Stimulated activated CD4-positive, alpha-beta T cell treated with anti-CD3 and anti-CD28 coated beads, Interleukin-4, amount 100 ng/mL, for 4 hours (primary cell): ENCODE measurements at regions not wholly inside any gene's neighbourhood (a gene's known extent, or its start where the extent isn't known, plus 50 kb on each side); places are given as distances from the start of the nearest gene placed in this dataset.
"Not testable (repeated sequence)": the region's sequence is repeated elsewhere in the genome, so short reads cannot be mapped to it uniquely, and the experiment has no call there.

Source experiments
- DNase-seq, 2 experiments: peaks; one replicate each; pipeline ENCODE4 v3.0.0-alpha.2; 2020

DNA sequence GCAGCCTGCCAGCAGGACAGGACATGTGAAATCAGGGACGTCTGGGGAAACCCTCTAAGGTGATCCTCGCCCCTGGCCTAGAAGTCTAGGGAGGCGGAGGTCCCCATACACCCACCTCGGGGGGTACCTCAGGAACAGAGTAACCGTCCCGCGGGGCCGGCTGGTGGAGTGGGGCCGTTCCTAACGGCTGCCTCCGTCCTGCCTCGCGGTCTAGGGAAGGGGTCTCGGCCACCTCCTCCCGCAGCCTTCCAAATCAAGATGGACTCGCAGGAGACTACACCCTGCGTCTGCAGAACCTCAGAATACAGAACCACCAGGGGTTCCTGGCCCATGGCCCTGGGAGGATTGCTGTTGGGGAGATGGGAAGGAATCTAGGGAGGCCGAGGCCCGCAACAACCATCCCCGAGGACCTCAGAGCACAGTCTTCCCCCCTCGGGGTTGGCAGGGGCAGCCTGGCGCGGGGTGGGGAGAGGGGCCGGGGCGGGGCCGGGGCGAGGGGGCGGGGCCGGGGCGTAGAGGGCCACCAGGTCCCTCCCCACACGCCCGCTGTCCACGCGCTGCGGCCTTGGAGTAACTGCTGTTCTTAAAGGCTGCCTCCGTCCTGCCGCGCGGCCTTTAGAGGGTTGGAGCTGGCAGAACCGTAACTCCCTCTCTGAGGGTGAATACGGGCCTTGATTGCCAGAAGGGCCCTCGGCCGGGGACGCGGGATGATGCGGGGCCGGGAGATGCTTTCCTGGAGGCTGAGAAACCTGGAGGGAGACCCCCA is 89.0 kb upstream of the MLN start:
- DNase-seq: no peak

DNA sequence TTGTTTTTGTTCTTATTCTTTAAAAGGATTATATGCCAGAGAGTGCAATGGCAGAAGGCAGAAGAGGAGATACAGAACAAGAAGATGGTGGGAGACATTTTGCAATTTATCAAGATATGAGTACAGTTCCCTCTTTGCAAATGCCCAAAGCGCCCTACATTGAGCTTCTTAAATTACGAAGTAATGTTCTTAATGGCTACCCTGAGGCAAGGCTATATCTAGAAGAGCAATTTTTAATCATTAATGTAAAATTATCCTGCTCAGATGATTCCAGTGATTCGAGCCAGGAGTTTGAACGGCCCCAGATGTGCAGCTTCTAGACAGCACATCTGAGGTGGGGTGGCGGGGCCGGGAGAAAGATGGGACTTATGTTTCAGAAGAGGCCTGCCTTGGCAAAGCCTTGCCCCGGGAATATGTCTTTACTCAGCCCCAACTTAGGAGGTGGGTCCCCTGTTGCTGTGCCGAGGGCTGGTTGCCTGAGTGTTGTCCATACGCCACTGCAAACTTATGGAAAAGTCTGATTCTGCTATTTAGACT is 84.9 kb upstream of the MLN start:
- no peak for DNase-seq

DNA sequence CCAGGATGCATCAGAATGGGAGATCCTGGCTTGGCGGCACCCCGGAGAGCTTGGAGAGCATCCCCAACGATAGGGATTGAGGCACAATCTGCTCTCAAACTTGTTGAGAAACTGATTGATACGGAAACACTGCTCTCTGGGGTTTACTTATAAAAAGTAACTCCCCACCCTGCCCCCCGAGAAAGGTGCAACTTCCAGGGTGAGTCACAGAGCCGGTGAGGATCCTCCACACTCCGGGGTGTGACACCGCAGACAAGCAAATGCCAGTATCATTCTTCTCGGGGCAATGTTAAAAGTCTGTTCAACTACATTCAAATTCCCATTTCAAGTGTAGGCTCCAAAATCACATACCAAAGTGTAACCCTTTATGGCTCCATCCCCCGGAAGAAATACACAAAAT is 84.4 kb upstream of the MLN start:
- no peak for DNase-seq

DNA sequence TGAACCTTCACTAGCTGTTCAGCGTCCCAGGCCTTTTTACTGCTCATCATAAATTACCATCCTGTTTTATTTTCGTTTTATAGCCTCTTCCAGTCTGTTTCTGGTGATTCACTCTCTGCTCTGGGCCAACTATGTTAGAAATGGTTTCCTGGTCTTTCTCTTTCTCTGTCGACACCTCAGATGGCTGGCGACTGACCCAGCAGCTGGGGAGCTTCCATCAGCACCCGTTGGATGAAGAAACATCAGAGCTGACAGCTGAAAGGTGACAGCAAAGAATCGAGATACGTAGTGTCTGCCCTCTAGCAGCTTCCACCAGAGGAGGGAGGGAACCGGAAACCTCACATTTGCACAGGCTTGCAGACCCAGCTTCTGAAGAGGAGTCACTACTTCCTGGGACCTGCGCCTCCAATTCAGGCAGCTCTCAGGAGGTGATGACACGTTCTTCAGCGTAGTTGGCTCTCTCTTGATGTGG is 82.9 kb upstream of the MLN start:
- DNase-seq: peak in 1 of 2 experiments; percentile 36

DNA sequence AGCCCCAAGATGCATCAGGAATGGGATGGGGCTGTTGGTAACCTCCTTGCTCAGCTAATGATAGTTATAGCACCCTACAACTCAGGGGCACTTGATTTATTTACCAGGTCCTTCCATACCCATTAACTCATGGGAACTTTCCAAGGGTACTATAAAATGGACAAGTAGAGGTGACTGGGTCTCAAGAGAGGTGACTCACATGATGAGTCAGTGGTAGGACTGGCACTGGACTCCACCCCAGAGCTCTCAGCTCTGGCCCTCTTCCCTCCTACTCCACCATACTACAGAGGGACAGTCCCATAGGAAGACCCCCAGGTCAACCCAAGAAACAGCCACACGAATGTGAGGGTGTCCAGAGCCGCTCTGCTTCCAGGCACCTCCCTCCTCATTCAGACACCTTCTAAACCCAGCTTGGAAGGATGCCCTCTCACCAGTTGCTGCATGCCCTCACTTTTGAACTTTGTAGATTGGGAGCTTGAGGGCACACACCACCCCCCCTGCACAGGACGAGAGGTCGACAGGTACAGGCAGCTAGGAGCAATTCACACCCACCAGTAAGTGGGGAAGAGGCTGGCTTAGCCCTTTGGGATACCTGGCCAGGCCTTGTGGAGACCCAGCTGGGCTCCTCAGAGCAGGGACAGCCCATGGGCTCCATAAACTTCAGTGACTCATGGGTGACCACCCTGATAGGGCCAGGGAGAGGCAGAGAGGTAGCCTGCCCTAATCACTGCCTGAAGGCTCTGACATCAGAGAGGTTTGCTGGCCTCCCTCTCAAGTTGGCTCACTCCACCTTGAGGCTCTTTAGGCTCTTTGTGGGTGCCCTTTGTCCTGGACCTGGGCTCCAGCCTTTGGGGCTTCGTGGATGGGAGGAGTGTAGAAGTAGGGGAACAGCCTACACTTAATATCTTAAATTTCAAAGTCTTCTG is 81.6 kb upstream of the MLN start:
- DNase-seq: no peak

DNA sequence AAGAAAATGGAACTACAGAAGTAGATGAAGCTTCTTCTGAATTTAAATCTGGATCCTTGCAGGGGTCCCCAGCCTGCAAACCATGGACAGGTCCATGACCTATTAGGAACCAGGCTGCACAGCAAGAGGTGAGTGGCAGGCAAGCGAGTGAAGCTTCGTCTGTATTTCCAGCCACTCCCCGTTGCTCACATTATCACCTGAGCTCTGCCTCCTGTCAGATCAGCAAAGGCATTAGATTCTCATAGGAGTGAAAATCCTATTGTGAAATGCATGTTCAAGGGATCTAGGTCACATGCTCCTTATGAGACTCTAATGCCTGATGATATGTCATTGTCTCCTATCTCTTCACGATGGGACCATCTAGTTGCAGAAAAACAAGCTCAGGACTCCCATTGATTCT is 79.8 kb upstream of the MLN start:
- DNase-seq: not testable (repeated sequence)

DNA sequence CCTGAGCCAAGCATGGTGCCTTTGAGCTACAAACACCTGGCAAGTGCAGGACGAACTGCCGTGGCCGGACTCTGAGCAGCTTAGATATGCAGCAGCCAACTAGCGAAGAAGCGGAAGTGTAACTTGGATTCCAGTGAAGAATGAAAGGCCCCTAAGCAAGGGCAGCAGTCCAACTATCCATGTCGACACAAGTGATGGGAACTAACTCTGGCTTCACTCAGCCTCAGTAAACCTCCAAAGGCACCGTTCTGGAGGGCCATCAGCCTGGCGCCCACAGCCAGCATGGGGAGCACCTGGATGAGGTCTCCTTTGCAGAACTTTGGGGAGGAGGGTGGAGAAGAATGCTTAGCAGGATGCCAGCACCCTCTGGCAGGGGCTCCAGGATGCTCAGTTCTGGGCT is 78.4 kb upstream of the MLN start:
- DNase-seq: no peak

DNA sequence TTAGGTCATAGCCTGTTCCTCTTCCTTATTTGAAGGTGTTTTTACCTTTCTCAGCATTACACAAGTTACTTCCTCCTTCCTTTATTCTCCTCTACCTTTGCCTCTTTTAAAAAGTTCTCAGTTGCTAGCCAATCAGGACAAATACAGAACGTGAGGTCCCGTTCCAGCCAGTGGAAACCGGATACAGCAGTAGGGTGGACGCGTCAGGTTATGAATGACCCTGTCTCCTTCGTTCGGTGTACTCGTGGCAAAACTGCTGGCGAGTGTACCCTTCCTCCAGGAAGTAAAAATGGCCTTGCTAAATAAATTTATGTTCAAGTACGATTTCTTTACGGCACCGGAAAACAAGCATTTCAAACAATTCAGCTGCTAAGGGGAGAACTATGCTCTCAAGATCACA is 77.0 kb upstream of the MLN start:
- DNase-seq: no peak

DNA sequence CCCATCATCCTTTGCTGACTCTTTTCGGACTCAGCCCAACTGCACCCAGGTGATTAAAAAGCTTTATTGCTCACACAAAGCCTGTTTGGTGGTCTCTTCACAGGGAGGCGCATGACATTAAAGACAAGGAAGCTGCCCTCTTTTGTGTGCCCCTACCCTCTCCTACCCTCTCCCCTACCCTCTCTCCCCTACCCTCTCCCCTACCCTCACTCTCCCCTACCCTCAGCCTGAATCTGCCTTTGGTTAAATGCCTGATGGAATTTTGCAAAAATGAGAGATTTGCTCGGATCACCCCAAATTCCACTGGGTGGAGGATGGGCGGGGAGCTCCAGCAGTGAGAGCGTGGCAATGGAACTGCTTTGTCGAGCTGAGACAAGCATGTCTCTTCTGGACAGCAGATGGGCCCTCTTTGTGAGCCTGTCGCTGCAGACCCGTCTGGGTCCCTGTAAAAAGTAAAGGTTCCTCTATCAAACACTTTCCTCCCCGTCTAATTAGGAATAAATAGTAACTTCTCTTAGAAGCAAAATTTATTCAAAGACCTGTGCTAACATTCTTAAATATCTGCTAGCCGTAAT is 76.4 kb upstream of the MLN start:
- no peak for DNase-seq

DNA sequence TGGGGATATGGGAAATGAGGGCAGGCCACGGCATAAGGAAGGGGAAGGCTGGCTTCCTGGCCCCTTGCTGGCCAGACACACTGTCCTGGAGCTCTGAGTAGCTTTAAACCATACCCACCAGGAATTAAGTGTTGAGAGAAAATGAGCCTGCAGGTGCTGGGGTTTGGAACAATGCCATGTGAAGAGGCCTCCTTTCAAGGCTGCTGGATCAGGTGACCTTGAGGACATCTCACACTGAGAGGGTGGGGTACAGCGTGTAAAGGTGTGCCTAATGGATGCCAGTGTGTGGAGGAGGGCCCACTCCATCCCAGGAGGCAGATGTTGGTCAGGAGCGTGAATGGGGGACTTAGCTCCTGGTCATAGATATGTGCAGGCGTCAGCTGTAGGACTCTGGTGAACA is 74.8 kb upstream of the MLN start:
- no peak for DNase-seq

DNA sequence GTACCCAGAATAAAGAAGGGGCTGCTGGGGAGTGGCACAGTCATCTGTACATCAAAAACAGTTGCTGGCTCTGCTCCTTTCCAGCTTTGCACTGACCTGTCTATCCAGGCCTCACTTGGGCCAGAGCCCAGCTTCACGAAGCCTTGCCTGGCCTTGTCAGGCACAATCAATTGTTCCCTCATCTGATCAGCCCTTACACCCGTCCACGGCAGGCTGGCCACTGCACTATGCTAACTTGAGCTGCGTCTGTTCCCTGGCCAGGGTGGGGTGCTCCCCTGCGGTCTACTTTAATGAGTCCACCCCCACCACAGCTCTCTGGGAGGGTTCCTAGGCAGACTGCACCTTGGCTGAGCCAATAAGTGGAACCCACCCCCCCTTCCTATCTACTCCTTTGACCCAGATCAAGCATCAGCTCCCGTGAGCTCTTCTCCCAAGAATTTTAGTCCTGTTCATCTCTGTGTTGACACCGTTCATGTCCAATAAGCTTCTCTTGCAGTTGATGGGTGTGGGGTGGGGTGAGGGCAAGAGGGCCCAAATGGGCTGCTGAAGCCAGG is 74.3 kb upstream of the MLN start:
- no peak for DNase-seq

DNA sequence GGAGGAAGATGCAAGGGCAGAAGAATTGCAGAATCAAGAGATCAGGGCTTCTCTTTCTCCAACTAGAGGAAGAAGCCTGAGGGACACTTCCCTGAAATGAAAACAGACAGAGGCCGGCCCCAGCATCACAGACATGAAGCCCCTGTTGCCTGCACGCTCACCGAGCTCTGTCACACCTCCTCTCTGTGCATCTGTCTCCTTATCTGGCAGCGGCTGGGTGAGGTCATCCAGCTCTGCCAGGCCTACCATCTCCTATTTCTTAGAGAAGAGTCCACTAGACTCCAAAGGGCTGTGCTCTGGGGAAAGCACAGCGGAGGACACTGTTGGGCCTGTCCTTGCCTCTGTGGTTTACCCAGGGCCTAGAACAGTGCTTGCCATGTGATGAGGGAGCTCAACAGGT is 71.9 kb upstream of the MLN start:
- DNase-seq: no peak

DNA sequence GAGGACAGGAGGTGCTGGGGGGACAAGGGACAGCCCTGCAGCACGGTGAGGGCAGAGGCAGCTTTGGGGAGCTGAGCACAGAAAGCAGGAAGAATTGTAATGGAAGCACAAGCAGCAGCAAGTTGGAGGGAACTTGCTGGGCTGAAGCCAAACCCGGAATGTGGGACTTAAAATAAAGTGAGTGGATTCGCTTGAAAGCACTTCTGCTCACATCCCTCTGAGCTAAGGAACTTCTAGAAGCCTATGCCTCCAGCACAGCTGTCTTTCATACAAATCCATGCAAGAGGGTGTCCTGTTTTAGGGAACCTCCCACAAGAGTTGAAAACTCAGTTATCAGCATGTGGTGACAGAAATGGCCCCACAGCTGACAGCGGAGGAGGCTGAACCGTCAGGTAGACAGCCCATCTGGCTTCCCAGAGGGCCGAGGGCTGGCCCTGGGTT is 71.4 kb upstream of the MLN start:
- no peak for DNase-seq

DNA sequence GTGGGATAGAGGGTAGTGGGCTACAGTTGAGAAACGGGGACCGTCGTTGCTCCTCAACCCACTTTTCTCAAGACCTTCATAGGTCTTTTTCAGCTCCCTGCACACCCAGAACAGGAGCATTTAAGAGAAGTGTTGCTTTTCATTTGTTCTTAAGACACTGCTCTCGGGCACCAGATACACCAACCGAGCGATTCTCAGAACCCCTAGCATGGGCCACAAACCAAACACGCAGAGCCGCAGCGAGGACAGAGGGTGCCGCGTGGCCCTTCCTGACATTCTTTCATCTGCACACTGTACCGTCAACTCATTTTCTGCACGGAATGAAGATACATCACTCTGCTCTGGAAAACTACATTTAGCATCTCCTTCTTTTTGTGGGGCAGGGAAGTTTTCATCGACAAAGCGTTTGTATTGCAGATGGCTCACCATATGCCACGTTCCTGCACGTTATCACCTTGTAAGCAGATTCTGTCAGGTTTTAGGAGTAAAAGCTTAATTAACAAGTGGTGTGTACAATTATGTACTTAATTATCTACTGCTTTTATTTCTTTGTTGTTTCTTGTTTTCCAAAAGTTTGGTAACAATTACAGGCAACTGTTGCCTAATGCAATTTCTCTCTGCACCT is 70.4 kb upstream of the MLN start:
- no peak for DNase-seq

DNA sequence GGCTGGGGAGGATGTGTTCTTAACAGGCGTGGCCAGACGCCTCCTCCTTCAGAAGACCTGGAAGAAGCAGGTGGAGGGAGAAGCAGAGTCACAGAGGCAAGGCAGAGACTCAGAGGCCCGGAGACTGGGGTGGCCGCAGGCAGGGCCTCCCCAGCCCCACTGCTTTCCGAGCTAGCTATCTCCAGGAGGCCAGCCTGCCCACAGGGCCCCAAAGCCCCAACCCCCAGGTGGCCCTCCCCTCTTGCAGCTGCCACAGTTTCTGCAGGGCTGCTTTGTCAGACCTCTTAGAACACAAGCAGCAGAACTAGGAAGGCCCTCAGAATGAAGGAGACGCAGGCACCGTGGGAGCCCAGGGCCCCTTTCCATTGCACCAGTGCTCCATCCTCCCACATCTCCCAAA is 69.0 kb upstream of the MLN start:
- no peak for DNase-seq

DNA sequence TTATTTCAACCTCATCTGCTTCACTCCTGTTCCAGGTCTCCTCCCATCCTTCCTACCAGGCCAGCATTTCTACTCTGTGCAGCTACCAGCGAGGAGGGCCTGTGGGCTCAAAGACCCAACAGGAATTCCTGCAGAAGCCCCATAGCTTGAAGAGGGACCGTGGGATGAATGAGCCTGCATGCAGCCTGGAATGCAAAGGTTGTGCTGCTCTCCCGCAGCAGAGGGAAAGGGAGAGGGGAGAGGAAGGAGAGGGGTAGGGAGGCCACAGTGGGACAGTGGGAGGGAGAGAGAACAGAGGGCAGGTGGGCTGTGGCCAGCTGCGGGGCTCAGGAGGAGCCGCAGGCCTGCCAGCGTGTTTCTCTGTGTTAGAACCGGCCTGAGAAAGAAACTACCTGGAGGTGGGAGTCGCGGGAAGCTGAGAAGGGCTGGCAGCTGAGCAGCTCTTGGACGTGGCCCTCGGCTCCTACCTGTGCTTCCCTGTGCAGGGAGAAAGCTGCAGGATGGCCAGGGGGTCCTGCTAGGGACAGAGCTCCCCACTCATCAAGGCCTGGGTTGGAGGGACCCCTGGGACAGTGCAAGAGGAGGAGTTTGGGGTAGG is 66.1 kb upstream of the MLN start:
- DNase-seq: no peak

DNA sequence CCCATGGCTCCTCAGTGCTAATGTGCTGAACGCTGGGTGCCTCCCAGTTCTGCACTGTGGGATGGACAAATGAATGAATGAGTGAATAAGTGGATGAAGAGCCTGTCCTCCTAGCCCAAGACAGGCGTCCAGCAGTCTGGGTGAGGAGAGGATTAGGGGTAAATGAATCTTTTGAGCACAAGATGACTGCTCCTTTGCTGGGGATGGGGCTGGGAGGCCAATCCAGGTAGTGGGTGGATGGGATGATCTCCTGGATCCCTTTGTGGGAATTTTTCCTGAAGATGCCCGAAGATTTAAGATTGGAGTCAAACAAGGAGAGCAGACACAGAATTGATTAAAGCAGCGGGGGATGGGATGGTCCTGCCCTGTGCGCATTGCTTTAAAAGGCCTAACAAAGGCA is 65.3 kb upstream of the MLN start:
- DNase-seq: no peak

DNA sequence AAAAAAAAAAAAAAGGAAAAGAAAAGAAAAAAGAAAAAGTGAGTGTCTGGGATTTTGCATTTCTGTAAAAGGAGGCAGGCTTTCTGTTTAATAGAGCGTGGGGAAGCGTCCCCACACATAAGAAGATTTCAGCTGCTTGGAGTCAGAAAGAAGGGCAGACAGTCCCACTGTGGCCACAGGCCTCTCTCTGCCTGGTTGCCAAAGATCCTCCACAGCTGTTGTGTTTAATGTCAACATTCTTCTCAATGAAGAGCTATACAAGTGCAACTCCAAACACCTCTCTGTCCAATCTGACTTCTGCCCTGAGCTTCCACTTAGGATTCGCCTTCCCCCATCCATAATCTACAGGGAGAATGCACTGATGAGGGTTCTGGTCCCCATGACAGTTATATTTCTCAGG is 64.3 kb upstream of the MLN start:
- DNase-seq: no peak

DNA sequence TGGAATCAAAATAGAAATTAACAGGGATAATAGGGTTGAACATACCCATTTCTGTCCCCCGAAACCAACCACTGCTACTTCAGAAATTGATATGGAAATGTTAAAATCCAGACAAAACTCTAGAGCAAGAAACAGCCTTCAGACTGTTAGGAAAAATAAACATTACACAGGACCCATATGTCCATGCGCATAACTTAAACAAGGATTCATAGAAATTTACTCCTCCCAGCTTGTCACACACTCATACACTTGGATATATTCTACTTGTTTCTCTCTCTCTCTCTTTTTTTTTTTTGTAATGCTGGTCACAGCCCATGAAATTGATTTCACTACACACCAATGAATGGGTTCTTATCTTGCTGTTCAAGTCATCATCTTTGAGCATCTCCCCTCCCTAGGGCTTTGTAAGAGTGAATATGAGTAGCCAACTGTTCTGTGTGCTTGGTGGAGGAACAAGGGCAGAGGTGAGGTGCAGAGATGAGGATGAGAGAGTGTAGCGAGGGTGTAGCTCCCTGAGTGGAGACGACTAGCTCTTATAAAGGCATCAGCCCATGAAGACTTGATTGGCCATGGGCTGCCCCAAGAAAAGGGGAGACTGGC is 61.8 kb upstream of the MLN start:
- no peak for DNase-seq

DNA sequence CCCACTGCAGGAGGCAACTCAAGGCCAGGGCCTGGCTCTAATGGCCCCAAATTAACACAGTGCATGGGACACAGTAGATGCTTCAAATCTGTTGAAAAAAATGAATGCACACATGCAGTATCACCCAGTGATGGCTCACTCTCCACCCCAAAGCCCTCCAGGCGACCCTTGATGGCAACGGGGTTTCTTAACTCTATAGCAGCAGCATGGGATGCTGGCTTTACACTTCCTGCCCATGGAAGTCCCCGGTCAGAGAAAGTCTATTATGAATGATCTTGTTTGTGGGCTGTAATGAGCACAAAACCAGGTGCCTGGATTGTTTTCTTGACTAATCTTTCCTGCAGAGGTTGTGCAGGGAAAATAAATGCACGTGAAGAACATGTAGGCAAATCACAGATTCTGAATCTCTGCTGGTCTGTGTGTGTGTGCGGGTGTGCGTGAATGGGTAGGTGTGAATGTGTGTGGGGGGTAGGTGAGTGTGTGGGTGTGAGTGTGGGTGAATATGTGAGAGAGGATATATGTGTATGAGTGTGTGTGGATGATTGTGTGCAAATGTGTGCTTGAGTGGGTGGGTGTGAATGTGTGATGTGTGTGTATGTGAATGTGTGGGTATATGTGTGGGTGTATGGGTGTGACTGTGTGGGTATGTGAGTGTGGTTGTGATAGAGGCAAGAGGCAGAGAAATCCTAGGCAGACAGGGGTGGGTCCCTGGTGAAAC is 60.1 kb upstream of the MLN start:
- peak in 1 of 2 experiments; percentile 48 for DNase-seq

DNA sequence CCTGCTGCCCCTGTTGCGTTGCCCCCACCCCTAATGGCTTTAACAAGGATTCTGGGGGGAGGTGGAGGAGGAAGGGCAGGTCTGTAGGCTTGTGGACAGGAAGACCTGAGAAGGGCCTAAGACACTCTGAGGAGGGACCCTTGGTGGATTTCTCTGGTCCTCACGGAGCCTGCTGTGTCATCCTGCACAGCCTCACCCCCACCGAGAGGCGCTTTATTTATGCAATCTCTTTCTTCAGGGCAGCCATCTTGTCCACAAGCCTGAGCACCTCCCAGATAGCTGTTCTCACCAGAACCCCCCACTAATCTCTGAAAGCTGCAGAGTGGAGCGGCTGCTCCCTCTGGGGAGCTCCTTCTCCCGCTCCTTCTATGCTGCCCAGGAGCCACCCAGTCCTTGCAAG is 59.3 kb upstream of the MLN start:
- DNase-seq: no peak
